GM21737 (cell line): ENCODE measurements at regions not wholly inside any gene's neighbourhood (a gene's known extent, or its start where the extent isn't known, plus 50 kb on each side); places are given as distances from the start of the nearest gene placed in this dataset.

ENCODE experiments used
- ATAC-seq: cut with Tn5 transposase; IDR thresholded peaks from one replicate; pipeline ENCODE4 v1.9.1; 2021; ENCODE audit warnings: mild to moderate bottlenecking, moderate library complexity; ENCODE audit not compliant: unreplicated experiment

GRCh38 chr6:169165561-169166300 lies 87.9 kb downstream of the THBS2 start:
- no peak for ATAC-seq

GRCh38 chr6:169164986-169165385 lies 88.7 kb downstream of the THBS2 start:
- no peak for ATAC-seq

GRCh38 chr6:169164451-169164850 lies 89.2 kb downstream of the THBS2 start:
- no peak for ATAC-seq

GRCh38 chr6:169163411-169163901 lies 90.2 kb downstream of the THBS2 start:
- ATAC-seq = no peak

- ATAC-seq = no peak
Observed at GRCh38 chr6:169162752-169163407, 90.8 kb downstream of the THBS2 start.

- ATAC-seq = no peak
Observed at GRCh38 chr6:169162249-169162648, 91.4 kb downstream of the THBS2 start.

- ATAC-seq = no peak
Observed at GRCh38 chr6:169161572-169162167, 92.0 kb downstream of the THBS2 start.

GRCh38 chr6:169160855-169161560 lies 92.6 kb downstream of the THBS2 start:
- no peak for ATAC-seq

- ATAC-seq = no peak
Observed at GRCh38 chr6:169160091-169160854, 93.4 kb downstream of the THBS2 start.

- ATAC-seq = no peak
Observed at GRCh38 chr6:169159331-169159730, 94.3 kb downstream of the THBS2 start.

- ATAC-seq = no peak
Observed at GRCh38 chr6:169158691-169159090, 95.0 kb downstream of the THBS2 start.

- no peak for ATAC-seq
Observed at GRCh38 chr6:169158174-169158573, 95.5 kb downstream of the THBS2 start.

GRCh38 chr6:169157197-169158148 lies 96.2 kb downstream of the THBS2 start:
- no peak for ATAC-seq

GRCh38 chr6:169156793-169157147 lies 96.9 kb downstream of the THBS2 start:
- ATAC-seq = no peak

- no peak for ATAC-seq
Observed at GRCh38 chr6:169156108-169156792, 97.4 kb downstream of the THBS2 start.

- no peak for ATAC-seq
Observed at GRCh38 chr6:169155481-169155880, 98.2 kb downstream of the THBS2 start.

- no peak for ATAC-seq
Observed at GRCh38 chr6:169153401-169153800, 100.2 kb downstream of the THBS2 start.

GRCh38 chr6:169146521-169146920 lies 107.1 kb downstream of the THBS2 start:
- ATAC-seq = no peak

GRCh38 chr6:169145991-169146501 lies 107.6 kb downstream of the THBS2 start:
- no peak for ATAC-seq
